ENCODE measurements at regions not wholly inside any gene's neighbourhood (a gene's known extent, or its start where the extent isn't known, plus 50 kb on each side); places are given as distances from the start of the nearest gene placed in this dataset.

- FAIRE-seq (no peak), DNase-seq (ENCODE audit: insufficient read length, low spot score) (no peak)
- no peak for TF ChIP-seq CTCF (IDR thresholded peaks at IDR 0.05; ENCODE audit: insufficient read depth, missing control alignments)
Observed at GRCh38 chr1:29762635-29763034, 526.3 kb downstream of the PTPRU start.

- no peak for FAIRE-seq
- no peak for TF ChIP-seq CTCF (IDR thresholded peaks at IDR 0.05; ENCODE audit: insufficient read depth, missing control alignments)
- no peak for DNase-seq (ENCODE audit: insufficient read length, low spot score)
Observed at GRCh38 chr1:29761159-29761928, 525.0 kb downstream of the PTPRU start.

- DNase-seq (ENCODE audit: insufficient read length, low spot score) (no peak), FAIRE-seq (no peak)
- TF ChIP-seq CTCF (IDR thresholded peaks at IDR 0.05; ENCODE audit: insufficient read depth, missing control alignments) = no peak
Observed at GRCh38 chr1:29760067-29760564, 523.8 kb downstream of the PTPRU start.

- FAIRE-seq = no peak
- no peak for TF ChIP-seq CTCF (IDR thresholded peaks at IDR 0.05; ENCODE audit: insufficient read depth, missing control alignments)
- no peak for DNase-seq (ENCODE audit: insufficient read length, low spot score)
Observed at GRCh38 chr1:29758781-29759499, 522.6 kb downstream of the PTPRU start.

- DNase-seq (ENCODE audit: insufficient read length, low spot score) = no peak
Observed at GRCh38 chr1:29757866-29758780, 521.8 kb downstream of the PTPRU start.

More at GRCh38 chr1:29757866-29758780, 521.8 kb downstream of the PTPRU start:
- no peak for FAIRE-seq
- TF ChIP-seq CTCF (IDR thresholded peaks at IDR 0.05; ENCODE audit: insufficient read depth, missing control alignments) = no peak

Measured in D721Med (cell line).